Esophagus squamous epithelium (tissue), 5 donors: ENCODE measurements at regions not wholly inside any gene's neighbourhood (a gene's known extent, or its start where the extent isn't known, plus 50 kb on each side); places are given as distances from the start of the nearest gene placed in this dataset.
"Not testable (repeated sequence)": the region's sequence is repeated elsewhere in the genome, so short reads cannot be mapped to it uniquely, and the experiment has no call there.

Source experiments
- DNase-seq: peaks from one replicate; lab custom pipeline; 2025; lab: John Stamatoyannopoulos, UW
- H3K27ac ChIP-seq, 4 donors: fragments of 200-600 bp; sonication (generic); one replicate each; pipeline ENCODE4 v1.5.1; 2016 to 2019; ENCODE audit warnings: mild to moderate bottlenecking in 1 of 4
- H3K27me3 ChIP-seq, 4 donors: fragments of 200-600 bp; sonication (generic); 1 replicate in 3 of 4; 2 replicates in 1 of 4; pipeline versions ENCODE4 v1.5.1 to v1.6.0; 2017 to 2021; ENCODE audit warnings: antibody characterized with exemption in 1 of 4
- H3K36me3 ChIP-seq, 3 donors: fragments of 200-600 bp; sonication (generic); one replicate each; pipeline ENCODE4 v1.5.1; 2016 to 2019
- H3K4me1 ChIP-seq, 3 donors: fragments of 200-600 bp; sonication (generic); one replicate each; pipeline ENCODE4 v1.5.1; 2017 to 2019
- H3K4me3 ChIP-seq, 4 donors: fragments of 200-600 bp; sonication (generic); 1 replicate in 3 of 4; 2 replicates in 1 of 4; pipeline ENCODE4 v1.5.1; 2016 to 2019; ENCODE audit warnings: mild to moderate bottlenecking in 2 of 4, moderate library complexity in 1 of 4
- H3K9me3 ChIP-seq, 3 donors: fragments of 200-600 bp; sonication (generic); one replicate each; pipeline ENCODE4 v1.5.1; 2016 to 2019
- POLR2A ChIP-seq, 4 donors: fragments of 450-650 bp; IDR thresholded peaks; one replicate each; pipeline ENCODE4 v1.6.1; 2017; ENCODE audit warnings: antibody characterized with exemption in 4 of 4, mild to moderate bottlenecking in 4 of 4, moderate library complexity in 3 of 4
- WGBS, 2 donors: methylation state at CpG; one replicate each; pipeline ENCODE4 v1.1.5; 2018; 5-methylcytosine and 5-hydroxymethylcytosine counted together
- intact Hi-C: fragments of 100-400 bp; cut with DNase I; formaldehyde crosslinking; loops from one replicate; pipeline ENCODE4 v1.15.0; 2022
- TF ChIP-seq, protein P1 (sequence below), 6 experiments: fragments of 450-650 bp in 4 of 6; fragments of 200-600 bp in 2 of 6; sonication (generic) in 2 of 6; IDR thresholded peaks; one replicate each; pipeline ENCODE4 v1.5.1; 2016 to 2019; ENCODE audit warnings: antibody characterized with exemption in 6 of 6, mild to moderate bottlenecking in 4 of 6, moderate library complexity in 4 of 6
- donor health status: DM: yes; HTN: yes; CAD: no.

DNA sequence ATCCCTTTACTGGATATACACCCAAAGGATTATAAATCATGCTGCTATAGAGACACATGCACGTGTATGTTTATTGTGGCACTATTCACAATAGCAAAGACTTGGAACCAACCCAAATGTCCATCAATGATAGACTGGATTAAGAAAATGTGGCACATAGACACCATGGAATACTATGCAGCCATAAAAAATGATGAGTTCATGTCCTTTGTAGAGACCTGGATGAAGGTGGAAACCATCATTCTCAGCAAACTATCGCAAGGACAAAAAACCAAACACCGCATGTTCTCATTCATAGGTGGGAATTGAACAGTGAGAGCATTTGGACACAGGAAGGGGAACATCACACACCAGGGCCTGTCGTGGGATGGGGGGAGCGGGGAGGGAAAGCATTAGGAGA is 52.4 kb upstream of the FAM135A start:
- not testable (repeated sequence) for H3K4me3 ChIP-seq, H3K27ac ChIP-seq, H3K27me3 ChIP-seq, H3K9me3 ChIP-seq, H3K36me3 ChIP-seq, H3K4me1 ChIP-seq, DNase-seq
- intact Hi-C loops = loop anchor here (10.0 kb wide), 1 partner anchor 146 kb away; no protein-coding TSS in a partner anchor
- 85 to 92% methylated on average over 4 to 5 of the region's 5 CpGs for WGBS, 2 donors

DNA sequence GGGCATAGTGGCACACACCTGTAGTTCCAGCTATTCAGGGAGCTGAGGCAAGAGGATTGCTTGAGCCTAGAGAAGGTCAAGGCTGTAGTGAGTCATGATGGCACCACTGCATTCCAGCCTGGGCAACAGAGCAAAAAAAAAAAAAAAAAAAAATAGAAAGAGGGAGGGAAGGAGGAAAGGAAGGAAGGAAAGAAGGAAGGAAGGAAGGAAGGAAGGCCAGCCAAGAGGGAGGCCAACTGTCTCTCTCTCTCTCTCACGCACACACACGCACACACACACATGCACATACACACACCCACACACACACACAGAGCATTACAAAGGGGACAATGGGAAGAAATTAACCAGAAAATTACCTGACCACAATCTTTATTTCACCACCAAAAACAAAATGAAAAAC is 50.6 kb upstream of the COL9A1 start:
- no peak for DNase-seq
- WGBS, 2 donors = 76 to 83% methylated on average over 2 of the region's 2 CpGs
- intact Hi-C loops = no loop called here

More for the DNA sequence above, 50.6 kb upstream of the COL9A1 start:
- no peaks in the 10 kb centered on the region for H3K27me3 ChIP-seq
- no peak for TF ChIP-seq POLR2A (IDR thresholded peaks at IDR 0.05)
- TF ChIP-seq, protein P1, sequence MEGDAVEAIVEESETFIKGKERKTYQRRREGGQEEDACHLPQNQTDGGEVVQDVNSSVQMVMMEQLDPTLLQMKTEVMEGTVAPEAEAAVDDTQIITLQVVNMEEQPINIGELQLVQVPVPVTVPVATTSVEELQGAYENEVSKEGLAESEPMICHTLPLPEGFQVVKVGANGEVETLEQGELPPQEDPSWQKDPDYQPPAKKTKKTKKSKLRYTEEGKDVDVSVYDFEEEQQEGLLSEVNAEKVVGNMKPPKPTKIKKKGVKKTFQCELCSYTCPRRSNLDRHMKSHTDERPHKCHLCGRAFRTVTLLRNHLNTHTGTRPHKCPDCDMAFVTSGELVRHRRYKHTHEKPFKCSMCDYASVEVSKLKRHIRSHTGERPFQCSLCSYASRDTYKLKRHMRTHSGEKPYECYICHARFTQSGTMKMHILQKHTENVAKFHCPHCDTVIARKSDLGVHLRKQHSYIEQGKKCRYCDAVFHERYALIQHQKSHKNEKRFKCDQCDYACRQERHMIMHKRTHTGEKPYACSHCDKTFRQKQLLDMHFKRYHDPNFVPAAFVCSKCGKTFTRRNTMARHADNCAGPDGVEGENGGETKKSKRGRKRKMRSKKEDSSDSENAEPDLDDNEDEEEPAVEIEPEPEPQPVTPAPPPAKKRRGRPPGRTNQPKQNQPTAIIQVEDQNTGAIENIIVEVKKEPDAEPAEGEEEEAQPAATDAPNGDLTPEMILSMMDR (IDR thresholded peaks at IDR 0.05) = no peak
- no peaks in the 10 kb centered on the region for H3K36me3 ChIP-seq
- H3K27ac ChIP-seq = no peak overlapping the region
- no peaks in the 10 kb centered on the region for H3K4me1 ChIP-seq
- no peaks in the 10 kb centered on the region for H3K9me3 ChIP-seq
- H3K4me3 ChIP-seq = no peak overlapping the region
